NCI-H2196 treated with DMSO at 0.1 percent for 48 hours (cell line): ENCODE measurements at regions not wholly inside any gene's neighbourhood (a gene's known extent, or its start where the extent isn't known, plus 50 kb on each side); places are given as distances from the start of the nearest gene placed in this dataset.
"Not testable (repeated sequence)": the region's sequence is repeated elsewhere in the genome, so short reads cannot be mapped to it uniquely, and the experiment has no call there.

Experiments used
- DNase-seq: peaks from one replicate; lab custom pipeline; 2025; ENCODE audit not compliant: unreplicated experiment; lab: John Stamatoyannopoulos, UW

- DNase-seq: no peak
These were observed 318.5 kb downstream of the RAD51AP2 start for GRCh38 chr2:17199741-17200140.

- no peak for DNase-seq
These were observed 321.9 kb downstream of the RAD51AP2 start for GRCh38 chr2:17196380-17196779.

- DNase-seq: no peak
These were observed 323.2 kb downstream of the RAD51AP2 start for GRCh38 chr2:17195016-17195415.

- no peak for DNase-seq
These were observed 324.2 kb downstream of the RAD51AP2 start for GRCh38 chr2:17194083-17194482.

GRCh38 chr2:17193433-17193890 is 324.8 kb downstream of the RAD51AP2 start:
- not testable (repeated sequence) for DNase-seq

GRCh38 chr2:17191223-17191622 is 327.0 kb downstream of the RAD51AP2 start:
- DNase-seq: no peak

GRCh38 chr2:17190527-17190926 is 327.7 kb downstream of the RAD51AP2 start:
- no peak for DNase-seq

- DNase-seq: no peak
These were observed 329.5 kb downstream of the RAD51AP2 start for GRCh38 chr2:17188721-17189120.

- DNase-seq: no peak
These were observed 333.7 kb downstream of the RAD51AP2 start for GRCh38 chr2:17184512-17184911.

GRCh38 chr2:17182399-17182798 is 335.8 kb downstream of the RAD51AP2 start:
- DNase-seq: no peak

- no peak for DNase-seq
These were observed 337.0 kb downstream of the RAD51AP2 start for GRCh38 chr2:17181051-17181752.

GRCh38 chr2:17179145-17179808 is 339.0 kb downstream of the RAD51AP2 start:
- no peak for DNase-seq

- DNase-seq: no peak
These were observed 341.2 kb downstream of the RAD51AP2 start for GRCh38 chr2:17177088-17177487.

- DNase-seq: no peak
These were observed 346.7 kb downstream of the RAD51AP2 start for GRCh38 chr2:17171446-17172049.

- DNase-seq: no peak
These were observed 351.7 kb downstream of the RAD51AP2 start for GRCh38 chr2:17166506-17166905.

GRCh38 chr2:17164550-17164949 is 353.7 kb downstream of the RAD51AP2 start:
- no peak for DNase-seq

- no peak for DNase-seq
These were observed 354.6 kb downstream of the RAD51AP2 start for GRCh38 chr2:17163638-17164037.

GRCh38 chr2:17162713-17163112 is 355.5 kb downstream of the RAD51AP2 start:
- DNase-seq: no peak

GRCh38 chr2:17160594-17160993 is 357.6 kb downstream of the RAD51AP2 start:
- DNase-seq: no peak

- DNase-seq: no peak
These were observed 362.2 kb downstream of the RAD51AP2 start for GRCh38 chr2:17156086-17156485.

- no peak for DNase-seq
These were observed 368.3 kb downstream of the RAD51AP2 start for GRCh38 chr2:17149945-17150344.
